A549 (cell line): ENCODE measurements at regions not wholly inside any gene's neighbourhood (a gene's known extent, or its start where the extent isn't known, plus 50 kb on each side); places are given as distances from the start of the nearest gene placed in this dataset.

Source experiments
- ATAC-seq, 2 experiments: fragments of 200-7000 bp in 1 of 2; fragments of >200 bp in 1 of 2; cut with Nextera tagmentation in 1 of 2; cut with Tn5 transposase in 1 of 2; 3 replicates each; pipeline versions ENCODE4 v1.8.0 to v1.9.1; 2018 to 2020; ENCODE audit warnings: mild to moderate bottlenecking in 1 of 2, moderate library complexity in 1 of 2
- CTCF ChIA-PET: fragments of 300-600 bp; sonication (Branson Sonifier 250); formaldehyde crosslinking; extraction: SDS; loops from one replicate; lab custom pipeline; 2021; ENCODE audit warnings: antibody characterized with exemption, inconsistent platforms; lab: Yijun Ruan, JAX
- POLR2A ChIA-PET: fragments of 350-600 bp; formaldehyde crosslinking; extraction: SDS; loops from one replicate; lab custom pipeline; 2021; ENCODE audit warnings: antibody characterized with exemption, inconsistent platforms; lab: Yijun Ruan, JAX
- DNase-seq, 2 experiments: peaks; one replicate each; pipeline versions ENCODE4 v3.0.0 to v3.0.0-alpha.2; 2011 to 2016; ENCODE audit warnings: low read depth in 1 of 2, low spot score in 1 of 2
- FAIRE-seq: peaks from 2 replicates; lab custom pipeline; 2011; peaks lifted over from hg19 to GRCh38; lab: Jason Lieb, UNC
- H3K27ac ChIP-seq, 2 experiments: fragments of >200 bp; sonication (Bioruptor Twin); formaldehyde crosslinking; 3 replicates each; pipeline ENCODE4 v1.5.1; 2016 to 2017
- H3K4me1 ChIP-seq: fragments of >200 bp; sonication (Bioruptor Twin); formaldehyde crosslinking; 3 replicates; pipeline ENCODE4 v1.6.1; 2016
- H3K4me2 ChIP-seq: fragments of >200 bp; sonication (Bioruptor Twin); formaldehyde crosslinking; 3 replicates; pipeline ENCODE4 v1.6.1; 2016
- H3K4me3 ChIP-seq: fragments of >200 bp; sonication (Bioruptor Twin); formaldehyde crosslinking; 3 replicates; pipeline ENCODE4 v1.5.1; 2016
- H3K9me3 ChIP-seq: fragments of >200 bp; sonication (Bioruptor Twin); formaldehyde crosslinking; 3 replicates; pipeline ENCODE4 v1.6.1; 2016
- ATOH8 ChIP-seq: fragments of 250-450 bp; sonication (Bioruptor Pico); IDR thresholded peaks from 2 replicates; pipeline ENCODE4 v1.5.0; 2020; ENCODE audit warnings: low read depth, mild to moderate bottlenecking, moderate library complexity
- CBX2 ChIP-seq: fragments of 200-600 bp; sonication (generic); IDR thresholded peaks from 2 replicates; pipeline ENCODE4 v1.6.1; 2016; ENCODE audit warnings: low read depth, mild to moderate bottlenecking, borderline replicate concordance
- CBX8 ChIP-seq: fragments of 200-600 bp; sonication (generic); IDR thresholded peaks from 2 replicates; pipeline ENCODE4 v1.6.1; 2016
- CEBPB ChIP-seq, 2 experiments: fragments of >200 bp in 1 of 2; sonication (Bioruptor Twin) in 1 of 2; formaldehyde crosslinking in 1 of 2; IDR thresholded peaks; 2 replicates each; pipeline ENCODE4 v1.6.1; 2012 to 2016
- CHD4 ChIP-seq: fragments of 200-600 bp; sonication (generic); IDR thresholded peaks from 2 replicates; pipeline ENCODE4 v1.6.1; 2016; ENCODE audit warnings: antibody characterized with exemption, mild to moderate bottlenecking, borderline replicate concordance
- CTCF ChIP-seq: fragments of >200 bp; sonication (Bioruptor Twin); formaldehyde crosslinking; IDR thresholded peaks from 3 replicates; pipeline ENCODE4 v1.5.1; 2016
- EHF ChIP-seq: fragments of 250-450 bp; sonication (Bioruptor Pico); IDR thresholded peaks from 2 replicates; pipeline ENCODE4 v1.5.0; 2020; ENCODE audit warnings: mild to moderate bottlenecking
- EP300 ChIP-seq, 2 experiments: fragments of >200 bp; sonication (Bioruptor Twin); formaldehyde crosslinking; IDR thresholded peaks; 2 replicates in 1 of 2; 3 replicates in 1 of 2; pipeline ENCODE4 v1.6.1; 2016 to 2017
- HEYL ChIP-seq: fragments of 250-450 bp; sonication (Bioruptor Pico); IDR thresholded peaks from 2 replicates; pipeline ENCODE4 v1.8.0; 2021; ENCODE audit warnings: mild to moderate bottlenecking, moderate library complexity
- HMGXB4 ChIP-seq: fragments of 250-450 bp; sonication (Bioruptor Pico); IDR thresholded peaks from 2 replicates; pipeline ENCODE4 v1.5.0; 2021; ENCODE audit warnings: mild to moderate bottlenecking, moderate library complexity, borderline replicate concordance
- HOXA7 ChIP-seq: fragments of 250-450 bp; sonication (Bioruptor Pico); IDR thresholded peaks from 2 replicates; pipeline ENCODE4 v1.5.0; 2020; ENCODE audit warnings: mild to moderate bottlenecking, moderate library complexity
- HOXB5 ChIP-seq: fragments of 250-450 bp; sonication (Bioruptor Pico); IDR thresholded peaks from 2 replicates; pipeline ENCODE4 v1.5.0; 2020; ENCODE audit warnings: mild to moderate bottlenecking, moderate library complexity
- JUN ChIP-seq, 2 experiments: fragments of >200 bp; sonication (Bioruptor Twin); formaldehyde crosslinking; IDR thresholded peaks; 2 replicates in 1 of 2; 3 replicates in 1 of 2; pipeline ENCODE4 v1.6.1; 2016 to 2017
- KDM1A ChIP-seq: fragments of 200-600 bp; sonication (generic); IDR thresholded peaks from 2 replicates; pipeline ENCODE4 v1.6.1; 2016; ENCODE audit warnings: low read depth, mild to moderate bottlenecking
- KDM5A ChIP-seq: fragments of 200-600 bp; sonication (generic); IDR thresholded peaks from 2 replicates; pipeline ENCODE4 v1.6.1; 2016; ENCODE audit warnings: antibody characterized with exemption, mild to moderate bottlenecking
- MAFK ChIP-seq: fragments of 450-650 bp; IDR thresholded peaks from 2 replicates; pipeline ENCODE4 v1.6.1; 2014; ENCODE audit not compliant: partially characterized antibody
- MAX ChIP-seq: IDR thresholded peaks from 2 replicates; pipeline ENCODE4 v1.6.1; 2012
- MAZ ChIP-seq: fragments of 150-350 bp; IDR thresholded peaks from 2 replicates; pipeline ENCODE4 v1.6.1; 2014; ENCODE audit warnings: antibody characterized with exemption, low read depth, low read length, borderline replicate concordance
- MYC ChIP-seq: IDR thresholded peaks from 2 replicates; pipeline ENCODE4 v1.6.1; 2012; ENCODE audit warnings: mild to moderate bottlenecking, inconsistent platforms, low read length, improper control_type of control experiment, borderline replicate concordance
- NFE2L2 ChIP-seq: fragments of 150-350 bp; conservative IDR thresholded peaks from 2 replicates; pipeline ENCODE4 v1.6.1; 2014; ENCODE audit warnings: low read length
- NPAS2 ChIP-seq: fragments of 250-450 bp; sonication (Bioruptor Pico); IDR thresholded peaks from 2 replicates; pipeline ENCODE4 v1.8.0; 2022; ENCODE audit warnings: mild to moderate bottlenecking, moderate library complexity, borderline replicate concordance
- PHF8 ChIP-seq: fragments of 200-600 bp; sonication (generic); IDR thresholded peaks from 2 replicates; pipeline ENCODE4 v1.6.1; 2016; ENCODE audit warnings: low read depth, mild to moderate bottlenecking, antibody characterized with exemption, moderate library complexity, borderline replicate concordance
- RAD21 ChIP-seq, 2 experiments: fragments of >200 bp in 1 of 2; sonication (Bioruptor Twin) in 1 of 2; formaldehyde crosslinking in 1 of 2; IDR thresholded peaks in 1 of 2; conservative IDR thresholded peaks in 1 of 2; 2 replicates in 1 of 2; 3 replicates in 1 of 2; pipeline ENCODE4 v1.6.1; 2012 to 2018; ENCODE audit warnings: inconsistent platforms in 1 of 2
- RARB ChIP-seq: fragments of 250-450 bp; sonication (Bioruptor Pico); IDR thresholded peaks from 2 replicates; pipeline ENCODE4 v1.8.0; 2021; ENCODE audit warnings: mild to moderate bottlenecking, moderate library complexity
- RCOR1 ChIP-seq: fragments of 150-350 bp; IDR thresholded peaks from 2 replicates; pipeline ENCODE4 v1.6.1; 2014; ENCODE audit warnings: antibody characterized with exemption, low read length, low read depth
- RNF2 ChIP-seq: fragments of 200-600 bp; sonication (generic); IDR thresholded peaks from 2 replicates; pipeline ENCODE4 v1.6.1; 2016; ENCODE audit warnings: low read depth, mild to moderate bottlenecking, antibody characterized with exemption, moderate library complexity, borderline replicate concordance
- TFCP2L1 ChIP-seq: fragments of 250-450 bp; sonication (Bioruptor Pico); IDR thresholded peaks from 2 replicates; pipeline ENCODE4 v1.5.0; 2021; ENCODE audit warnings: mild to moderate bottlenecking
- ZC3H11A ChIP-seq: fragments of 450-650 bp; IDR thresholded peaks from 2 replicates; pipeline ENCODE4 v1.6.1; 2014; ENCODE audit warnings: antibody characterized with exemption, mild to moderate bottlenecking
- WGBS: methylation state at CpG from one replicate; pipeline ENCODE4 v1.1.6; 2017; ENCODE audit errors: missing lambda C conversion rate; 5-methylcytosine and 5-hydroxymethylcytosine counted together

GRCh38 chr2:150699218-150699617, 211.8 kb upstream of the RND3 start:
- H3K4me3 ChIP-seq = no peak overlapping the region
- no peak for FAIRE-seq
- no peaks in the 10 kb centered on the region for H3K9me3 ChIP-seq
- DNase-seq = no peak
- H3K4me1 ChIP-seq = no peaks in the 10 kb centered on the region; the same call in 2 of the 3 replicates
- H3K27ac ChIP-seq = no peak overlapping the region
- WGBS = 43% methylated on average over 1 of the region's 1 CpG
- ATAC-seq = no peak
- POLR2A ChIA-PET = no interaction called here
- no peak overlapping the region for H3K4me2 ChIP-seq
- TF ChIP-seq HMGXB4 (CRISPR knock-in tag) (no peak), EP300 (IDR thresholded peaks at IDR 0.05) (no peak), ZC3H11A (no peak), RAD21 (conservative IDR thresholded peaks at IDR 0.05 in 1 of 2, IDR thresholded peaks at IDR 0.05 in 1 of 2) (no peak), CHD4 (no peak), RCOR1 (no peak), MYC (no peak), CTCF (no peak), CBX8 (no peak), NPAS2 (CRISPR knock-in tag) (no peak), HEYL (CRISPR knock-in tag) (no peak), EHF (CRISPR knock-in tag) (no peak), MAZ (no peak)
- CTCF ChIA-PET = no interaction called here

GRCh38 chr2:150698016-150698661, 210.7 kb upstream of the RND3 start:
- DNase-seq = no peak
- Histone ChIP-seq H3K4me1 (no peaks in the 10 kb centered on the region; the same call in 2 of the 3 replicates), H3K4me2 (no peak overlapping the region), H3K27ac (no peak overlapping the region; a peak in 1 of 6 replicates), H3K9me3 (no peaks in the 10 kb centered on the region), H3K4me3 (no peak overlapping the region)
- ATAC-seq = no peak
- CTCF ChIA-PET = no interaction called here
- TF ChIP-seq NFE2L2 (no peak), HOXB5 (no peak), ATOH8 (no peak), TFCP2L1 (CRISPR knock-in tag) (no peak), CEBPB (IDR thresholded peaks at IDR 0.05) (no peak), EP300 (IDR thresholded peaks at IDR 0.05) (no peak), RARB (CRISPR knock-in tag) (no peak), KDM5A (no peak), JUN (IDR thresholded peaks at IDR 0.05) (no peak), CHD4 (no peak), HMGXB4 (CRISPR knock-in tag) (no peak), MAFK (no peak), CBX2 (no peak), KDM1A (no peak), PHF8 (no peak), MAX (no peak), RNF2 (no peak), HOXA7 (no peak), MAZ (no peak)
- TF ChIP-seq, all 56 proteins: peak for 0
- FAIRE-seq = no peak
- 19% methylated on average over 2 of the region's 2 CpGs for WGBS
- POLR2A ChIA-PET = no interaction called here
